ENCODE measurements at regions not wholly inside any gene's neighbourhood (a gene's known extent, or its start where the extent isn't known, plus 50 kb on each side); places are given as distances from the start of the nearest gene placed in this dataset.
A peak's percentile ranks its signal among the peaks of the same experiment; 100 is the strongest.

DNA sequence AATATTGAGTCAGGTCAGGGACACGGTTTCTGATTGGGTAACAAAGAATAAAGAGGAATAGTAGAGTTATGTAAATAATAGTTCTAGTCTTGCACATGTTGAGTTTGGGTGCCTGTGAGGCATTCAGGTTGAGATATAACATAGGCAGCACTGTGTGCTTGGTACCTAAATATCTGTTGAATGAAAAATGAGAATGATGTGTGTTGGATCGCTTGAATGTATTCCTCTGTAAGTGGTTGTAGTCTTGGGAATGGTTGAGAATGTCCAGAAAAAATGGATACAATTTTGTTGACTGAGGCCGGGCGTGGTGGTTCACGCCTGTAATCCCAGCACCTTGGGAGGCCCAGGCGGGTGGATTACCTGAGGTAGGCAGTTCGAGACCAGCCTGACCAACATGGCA lies 116.3 kb upstream of the HNRNPU start:
- DNase-seq (ENCODE audit: low spot score in 2 of 2) = no peak
- Histone ChIP-seq H3K36me3 (no peaks in the 10 kb centered on the region), H3K9me3 (no peaks in the 10 kb centered on the region), H3K4me3 (no peak overlapping the region), H3K4me1 (no peaks in the 10 kb centered on the region), H3K27me3 (no peaks in the 10 kb centered on the region), H3K27ac (no peak overlapping the region)
- TF ChIP-seq, protein P1, sequence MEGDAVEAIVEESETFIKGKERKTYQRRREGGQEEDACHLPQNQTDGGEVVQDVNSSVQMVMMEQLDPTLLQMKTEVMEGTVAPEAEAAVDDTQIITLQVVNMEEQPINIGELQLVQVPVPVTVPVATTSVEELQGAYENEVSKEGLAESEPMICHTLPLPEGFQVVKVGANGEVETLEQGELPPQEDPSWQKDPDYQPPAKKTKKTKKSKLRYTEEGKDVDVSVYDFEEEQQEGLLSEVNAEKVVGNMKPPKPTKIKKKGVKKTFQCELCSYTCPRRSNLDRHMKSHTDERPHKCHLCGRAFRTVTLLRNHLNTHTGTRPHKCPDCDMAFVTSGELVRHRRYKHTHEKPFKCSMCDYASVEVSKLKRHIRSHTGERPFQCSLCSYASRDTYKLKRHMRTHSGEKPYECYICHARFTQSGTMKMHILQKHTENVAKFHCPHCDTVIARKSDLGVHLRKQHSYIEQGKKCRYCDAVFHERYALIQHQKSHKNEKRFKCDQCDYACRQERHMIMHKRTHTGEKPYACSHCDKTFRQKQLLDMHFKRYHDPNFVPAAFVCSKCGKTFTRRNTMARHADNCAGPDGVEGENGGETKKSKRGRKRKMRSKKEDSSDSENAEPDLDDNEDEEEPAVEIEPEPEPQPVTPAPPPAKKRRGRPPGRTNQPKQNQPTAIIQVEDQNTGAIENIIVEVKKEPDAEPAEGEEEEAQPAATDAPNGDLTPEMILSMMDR (IDR thresholded peaks at IDR 0.05) = no peak
- intact Hi-C loops (cut with DNase I) = no loop called here

DNA sequence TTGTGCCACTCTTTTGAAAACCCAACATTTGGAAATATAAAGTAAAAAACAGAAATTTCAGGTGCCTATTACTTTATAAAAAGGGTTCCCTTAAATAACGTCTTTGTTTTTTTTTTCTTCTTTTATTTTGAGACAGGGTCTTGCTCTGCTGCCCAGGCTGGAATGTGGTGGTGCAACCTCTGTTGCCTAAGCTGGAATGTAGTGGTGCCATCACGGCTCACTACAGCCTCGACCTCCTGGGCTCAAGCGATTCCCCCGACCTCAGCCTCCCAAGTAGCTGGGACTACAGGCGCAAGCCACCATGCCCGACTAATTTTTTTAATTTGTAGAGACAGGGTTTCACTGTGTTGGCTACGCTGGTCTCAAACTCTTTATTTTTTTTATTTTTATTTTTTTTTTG lies 110.2 kb upstream of the HNRNPU start:
- no peak overlapping the region for H3K27ac ChIP-seq
- no peak for DNase-seq (ENCODE audit: low spot score in 2 of 2)
- no peak overlapping the region for H3K4me3 ChIP-seq
- H3K36me3 ChIP-seq = no peaks in the 10 kb centered on the region
- no peaks in the 10 kb centered on the region for H3K27me3 ChIP-seq
- TF ChIP-seq, protein P1 (IDR thresholded peaks at IDR 0.05) = no peak
- intact Hi-C loops (cut with DNase I) = loop anchor here (5.0 kb wide), 3 partner anchors 377 to 1717 kb away; partner anchors contain the start of genes CEP170 and SDCCAG8
- no peaks in the 10 kb centered on the region for H3K9me3 ChIP-seq
- no peaks in the 10 kb centered on the region for H3K4me1 ChIP-seq

DNA sequence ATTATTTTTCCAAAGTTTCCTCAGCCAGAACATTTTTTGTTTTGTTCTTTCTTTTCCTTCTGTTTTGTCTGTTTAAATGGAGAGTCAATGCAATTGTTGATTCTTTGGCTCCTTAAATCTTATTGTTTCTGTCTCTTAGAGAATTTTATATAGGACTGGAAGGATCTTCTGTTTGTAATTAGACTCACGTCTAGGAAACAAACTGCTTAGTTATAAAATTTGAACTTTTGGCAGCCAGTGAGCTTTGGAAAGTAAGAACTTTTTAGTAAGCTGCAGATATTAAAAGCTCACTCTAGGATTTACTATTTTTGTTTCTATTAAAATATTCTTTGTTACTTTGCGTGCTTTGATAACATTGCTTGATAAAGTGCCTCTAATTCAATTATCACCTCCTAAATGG lies 109.8 kb upstream of the HNRNPU start:
- Histone ChIP-seq H3K4me1 (no peaks in the 10 kb centered on the region), H3K9me3 (no peaks in the 10 kb centered on the region), H3K36me3 (no peaks in the 10 kb centered on the region), H3K4me3 (no peak overlapping the region), H3K27me3 (no peaks in the 10 kb centered on the region), H3K27ac (no peak overlapping the region)
- TF ChIP-seq, protein P1 (IDR thresholded peaks at IDR 0.05) = no peak
- intact Hi-C loops (cut with DNase I) = loop anchor here (5.0 kb wide), 3 partner anchors 377 to 1717 kb away; partner anchors contain the start of genes CEP170 and SDCCAG8
- DNase-seq (ENCODE audit: low spot score in 2 of 2) = no peak

DNA sequence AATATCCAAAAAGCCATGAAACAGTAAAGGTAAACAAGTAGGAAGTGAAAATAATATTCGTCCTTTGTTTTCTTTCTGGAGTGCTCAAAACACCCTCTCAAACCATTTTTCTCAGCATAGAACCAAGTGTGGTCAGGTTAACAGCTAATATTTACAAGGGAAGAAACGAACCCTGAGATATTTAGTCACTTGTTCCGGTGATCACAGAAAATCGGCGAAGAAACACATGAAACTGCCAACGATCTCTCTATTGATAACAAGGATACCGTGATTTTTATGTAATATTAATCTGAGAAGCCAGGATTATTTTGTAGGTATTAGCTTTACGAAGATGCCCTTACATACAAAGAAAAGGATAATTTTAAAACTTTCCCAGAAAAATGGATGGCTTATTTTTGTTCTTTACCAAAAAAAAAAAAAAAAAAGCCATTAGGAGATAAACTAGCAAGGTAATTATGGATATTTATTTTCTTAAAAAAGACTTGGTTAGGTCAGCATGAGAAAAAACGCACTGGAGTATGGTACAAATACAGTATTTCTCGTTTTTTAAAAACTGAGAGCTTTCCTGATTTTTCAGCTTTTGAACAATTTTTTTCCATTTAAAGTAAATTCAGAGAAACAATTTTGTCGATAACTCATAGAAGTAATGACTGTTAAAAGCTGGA lies 107.3 kb upstream of the HNRNPU start:
- Histone ChIP-seq H3K27me3 (no peaks in the 10 kb centered on the region), H3K27ac (peak overlapping the region; percentile 99), H3K9me3 (no peaks in the 10 kb centered on the region), H3K4me1 (peaks cover 0 to 9% of the 10 kb centered on the region in 2 donors), H3K36me3 (no peaks in the 10 kb centered on the region), H3K4me3 (peak overlapping the region; percentile 73 to 80)
- intact Hi-C loops (cut with DNase I) = loop anchor here (1.0 to 5.0 kb wide), 6 partner anchors 71 to 1714 kb away; partner anchors contain the start of genes CEP170 and SDCCAG8
- TF ChIP-seq, protein P1 (IDR thresholded peaks at IDR 0.05) = no peak
- no peak for DNase-seq (ENCODE audit: low spot score in 2 of 2)

DNA sequence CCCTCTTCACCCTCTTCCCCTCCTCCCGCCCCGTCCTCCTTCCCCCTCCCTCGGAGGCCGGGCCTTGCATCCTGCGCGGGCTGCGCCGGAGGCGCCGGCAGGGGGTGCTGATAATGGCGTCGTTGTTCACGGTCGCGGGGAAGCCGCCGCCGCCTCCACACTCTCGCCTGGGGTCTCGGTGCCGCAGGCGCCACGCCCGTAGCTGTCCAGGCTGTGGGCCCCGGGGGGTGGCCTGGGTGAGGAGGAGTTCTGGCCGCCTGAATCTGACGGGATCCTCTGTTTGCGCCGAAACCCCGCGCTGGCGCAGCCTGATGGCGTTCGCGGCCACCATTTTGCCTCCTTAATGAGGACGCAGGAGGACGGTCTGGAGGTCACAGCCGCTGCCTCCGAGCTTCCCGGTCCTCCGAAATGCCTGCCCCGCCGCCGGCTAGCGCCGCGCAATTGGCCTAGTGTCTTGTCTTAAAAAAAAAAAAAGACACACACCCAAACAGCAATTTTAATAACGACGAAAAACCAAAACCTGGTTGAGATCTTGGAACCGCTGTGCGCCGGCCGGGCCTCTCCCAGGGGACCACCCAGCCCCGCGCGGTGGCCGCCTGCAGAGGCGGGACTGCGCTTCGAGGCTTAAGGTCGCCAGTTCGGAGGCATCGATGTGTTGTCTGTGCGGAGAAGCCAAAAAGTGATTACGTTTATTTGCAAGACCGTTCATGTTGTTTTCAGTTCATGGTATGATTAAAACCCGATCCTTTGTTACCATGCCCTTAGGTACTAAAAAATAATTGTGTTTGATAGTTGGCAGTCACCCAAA lies 106.6 kb upstream of the HNRNPU start:
- DNase-seq (ENCODE audit: low spot score in 2 of 2) = peak; percentile 69 to 95
- intact Hi-C loops (cut with DNase I) = loop anchor here (1.0 to 5.0 kb wide), 8 partner anchors 71 to 1714 kb away; partner anchors contain the start of genes CEP170, COX20, HNRNPU and SDCCAG8

More for the DNA sequence above, 106.6 kb upstream of the HNRNPU start:
- Histone ChIP-seq H3K27ac (peak overlapping the region; percentile 99), H3K4me1 (peaks cover 0 to 9% of the 10 kb centered on the region in 2 donors), H3K9me3 (no peaks in the 10 kb centered on the region), H3K4me3 (peak overlapping the region; percentile 73 to 80), H3K36me3 (no peaks in the 10 kb centered on the region), H3K27me3 (no peaks in the 10 kb centered on the region)
- TF ChIP-seq, protein P1 (IDR thresholded peaks at IDR 0.05) = peak; percentile 46 to 78 (median 69)

Measured in ascending aorta (tissue), 2 donors.